K562 (cell line): ENCODE measurements at regions not wholly inside any gene's neighbourhood (a gene's known extent, or its start where the extent isn't known, plus 50 kb on each side); places are given as distances from the start of the nearest gene placed in this dataset.

Source experiments
- ATAC-seq: fragments of 200-7000 bp; cut with Tn5 transposase; 3 replicates; pipeline ENCODE4 v1.9.1; 2020; ENCODE audit warnings: moderate library complexity
- BruUV-seq: library from RNA; stranded (reverse); fragments of 400-500 nt; replicated peaks from 2 replicates; lab custom pipeline; 2021; lab: Mats Ljungman, UMichigan
- CTCF ChIA-PET: fragments of 300-600 bp; formaldehyde crosslinking; extraction: SDS; loops from one replicate; lab custom pipeline; 2021; ENCODE audit warnings: low intra/inter-chr PET ratio; lab: Yijun Ruan, JAX
- POLR2A ChIA-PET: fragments of 300-600, 350-650 bp; sonication (Branson Sonifier 250); formaldehyde crosslinking; extraction: SDS; loops from one replicate; lab custom pipeline; 2021; ENCODE audit warnings: antibody characterized with exemption, inconsistent platforms; lab: Yijun Ruan, JAX
- DNase-seq, 4 experiments: peaks; one replicate each; pipeline versions ENCODE4 v3.0.0 to v3.0.0-alpha.2; 2011 to 2018; ENCODE audit warnings: low spot score in 3 of 4, mixed read lengths in 3 of 4; ENCODE audit errors: extremely low read depth in 1 of 4
- FAIRE-seq: peaks from 2 replicates; lab custom pipeline; 2011; peaks lifted over from hg19 to GRCh38; lab: Jason Lieb, UNC
- H2AFZ ChIP-seq: 2 replicates; pipeline ENCODE4 v1.6.0; 2011; ENCODE audit warnings: low read depth, low read length, control low read depth, inconsistent platforms
- H3K27ac ChIP-seq: fragments of 200-600 bp; 3 replicates; pipeline ENCODE4 v1.8.0; 2011; ENCODE audit warnings: low read depth, mild to moderate bottlenecking, control low read depth, inconsistent platforms, low read length, moderate library complexity, mixed read lengths; ENCODE audit errors: extremely low read depth
- H3K27me3 ChIP-seq, 2 experiments: fragments of 300-600 bp in 1 of 2; 2 replicates in 1 of 2; 3 replicates in 1 of 2; pipeline versions ENCODE4 v1.6.0 to v1.8.0; 2011; ENCODE audit warnings: inconsistent platforms in 2 of 2, low read length in 2 of 2, mild to moderate bottlenecking in 1 of 2, mixed read lengths in 1 of 2, moderate library complexity in 1 of 2; ENCODE audit not compliant: control insufficient read depth in 2 of 2, insufficient read depth in 2 of 2
- H3K36me3 ChIP-seq: fragments of 300-600 bp; 3 replicates; pipeline ENCODE4 v1.8.0; 2011; ENCODE audit warnings: mild to moderate bottlenecking, low read length, inconsistent platforms; ENCODE audit not compliant: control insufficient read depth, insufficient read depth
- H3K4me1 ChIP-seq, 2 experiments: fragments of 200-600 bp in 1 of 2; replicated peaks in 1 of 2; 2 replicates in 1 of 2; 3 replicates in 1 of 2; pipeline versions ENCODE4 v1.5.1 to v1.8.0; 2011; ENCODE audit warnings: inconsistent platforms in 2 of 2, low read length in 2 of 2, mild to moderate bottlenecking in 1 of 2, mixed read lengths in 1 of 2, moderate library complexity in 1 of 2; ENCODE audit not compliant: control insufficient read depth in 2 of 2, insufficient read depth in 2 of 2
- H3K4me2 ChIP-seq: 2 replicates; pipeline ENCODE4 v1.6.1; 2011; ENCODE audit warnings: low read length, control low read depth, inconsistent platforms, mixed read lengths; ENCODE audit not compliant: insufficient read depth
- H3K4me3 ChIP-seq: fragments of 200-600 bp; sonication (generic), shearing (Covaris generic); 2 replicates; pipeline ENCODE4 v1.5.1; 2016; ENCODE audit warnings: control low read depth, inconsistent platforms
- H3K79me2 ChIP-seq: fragments of 200-600 bp; 3 replicates; pipeline ENCODE4 v1.8.0; 2011; ENCODE audit warnings: low read length, inconsistent platforms; ENCODE audit not compliant: control insufficient read depth, insufficient read depth
- H3K9ac ChIP-seq, 2 experiments: 2 replicates each; pipeline versions ENCODE4 v1.6.0 to v1.6.1; 2011; ENCODE audit warnings: low read depth in 2 of 2, low read length in 2 of 2, control low read depth in 1 of 2, inconsistent platforms in 1 of 2, mild to moderate bottlenecking in 1 of 2, mixed read lengths in 1 of 2; ENCODE audit not compliant: insufficient read depth in 1 of 2
- H3K9me1 ChIP-seq: one replicate; pipeline ENCODE4 v1.6.0; 2011; ENCODE audit warnings: inconsistent platforms, mild to moderate bottlenecking, low read length, moderate library complexity; ENCODE audit not compliant: control insufficient read depth, insufficient read depth
- H3K9me3 ChIP-seq: replicated peaks from 2 replicates; pipeline ENCODE4 v1.5.1; 2011; ENCODE audit warnings: low read depth, low read length, inconsistent platforms; ENCODE audit not compliant: control insufficient read depth, insufficient read depth
- H4K20me1 ChIP-seq: replicated peaks from 2 replicates; pipeline ENCODE4 v1.6.1; 2011; ENCODE audit warnings: low read length, inconsistent platforms, mixed read lengths; ENCODE audit not compliant: control insufficient read depth, insufficient read depth
- ARID3A ChIP-seq: IDR thresholded peaks from 2 replicates; pipeline ENCODE4 v1.6.1; 2012; ENCODE audit warnings: low read depth, low read length, improper control_type of control experiment, borderline replicate concordance
- CBFA2T3 ChIP-seq: fragments of 450-650 bp; IDR thresholded peaks from 2 replicates; pipeline ENCODE4 v1.6.1; 2017
- CXXC5 ChIP-seq: fragments of 250-450 bp; sonication (Bioruptor Pico); IDR thresholded peaks from 2 replicates; pipeline ENCODE4 v1.8.0; 2022; ENCODE audit warnings: inconsistent platforms, mild to moderate bottlenecking, moderate library complexity
- FOXM1 ChIP-seq, 2 experiments: fragments of 450-650 bp in 1 of 2; sonication (generic) in 1 of 2; formaldehyde crosslinking in 1 of 2; IDR thresholded peaks; 2 replicates each; pipeline versions ENCODE4 v1.6.1 to v1.9.0; 2017 to 2022; ENCODE audit warnings: low read depth in 2 of 2, mild to moderate bottlenecking in 2 of 2, missing genetic modification reagents in 1 of 2, moderate library complexity in 1 of 2
- SMAD1 ChIP-seq: fragments of 150-350 bp; IDR thresholded peaks from 2 replicates; pipeline ENCODE4 v1.6.1; 2014; ENCODE audit warnings: low read length, low read depth; ENCODE audit not compliant: partially characterized antibody
- XRCC5 ChIP-seq: fragments of 200-400 bp; formaldehyde crosslinking; IDR thresholded peaks from 2 replicates; pipeline ENCODE4 v1.6.1; 2017; ENCODE audit warnings: low read depth, mild to moderate bottlenecking, low read length
- ZBTB33 ChIP-seq: sonication (generic); formaldehyde crosslinking; IDR thresholded peaks from 2 replicates; pipeline ENCODE4 v1.8.1; 2023; ENCODE audit warnings: mild to moderate bottlenecking, missing genetic modification reagents
- ZNF639 ChIP-seq, 2 experiments: fragments of 200-800 bp in 1 of 2; sonication (Bioruptor generic) in 1 of 2; sonication (generic) in 1 of 2; formaldehyde crosslinking in 1 of 2; IDR thresholded peaks in 1 of 2; conservative IDR thresholded peaks in 1 of 2; 2 replicates each; pipeline versions ENCODE4 v1.5.0 to v1.6.1; 2016 to 2020; ENCODE audit warnings: missing compliant biosample characterization in 1 of 2, missing genetic modification characterization in 1 of 2, missing genetic modification reagents in 1 of 2
- ZSCAN29 ChIP-seq: fragments of 450-650 bp; IDR thresholded peaks from 2 replicates; pipeline ENCODE4 v1.6.1; 2017
- WGBS: fragments of 100-300 bp; shearing (Covaris generic); methylation state at CpG from one replicate; pipeline ENCODE4 v1.1.6; 2016; ENCODE audit warnings: low coverage, mixed read lengths; ENCODE audit not compliant: insufficient coverage; ENCODE audit errors: missing lambda C conversion rate; 5-methylcytosine and 5-hydroxymethylcytosine counted together
- in situ Hi-C: fragments of 300-500 bp; cut with MboI; formaldehyde crosslinking; loops from 4 replicates; pipeline ENCODE4 v1.15.0; 2018; ENCODE audit warnings: inconsistent platforms, mixed read lengths
- intact Hi-C: fragments of 100-400 bp; cut with micrococcal nuclease; formaldehyde crosslinking; loops from 2 replicates; pipeline ENCODE4 v1.14.2; 2022

GRCh38 chr1:178599087-178599486 is 86.2 kb downstream of the TEX35 start:
- Histone ChIP-seq H3K9ac (no peak overlapping the region), H3K4me2 (no peak overlapping the region)
- in situ Hi-C loops = no loop called here

GRCh38 chr1:178599745-178600144 is 86.8 kb downstream of the TEX35 start:
- no peak overlapping the region for H3K4me3 ChIP-seq
- 0 out of 2 replicates have a peak, but pooled peaks cover 4% of the 10 kb centered on the region for H4K20me1 ChIP-seq
- intact Hi-C loops = no loop called here
- H3K9me3 ChIP-seq = no peaks in the 10 kb centered on the region
- peaks cover 4 to 17% of the 10 kb centered on the region in 2 experiments; a peak in 4 of 5 replicates for H3K27me3 ChIP-seq
- FAIRE-seq = no peak
- WGBS = 0% methylated on average over 1 of the region's 1 CpG
- no peak for ATAC-seq
- ChIA-PET POLR2A (interaction anchor here (0.6 kb wide), 2 partner anchors 13 to 23 kb away, joined by 3 read pairs; no protein-coding TSS in a partner anchor), CTCF (no interaction called here)
- no peaks in the 10 kb centered on the region for H3K4me1 ChIP-seq
- no TSS peak for BruUV-seq
- no peaks in the 10 kb centered on the region for H3K36me3 ChIP-seq
- in situ Hi-C loops = no loop called here
- DNase-seq = no peak
- H3K9ac ChIP-seq = no peak overlapping the region
- no peak overlapping the region for H3K27ac ChIP-seq
- no peak overlapping the region for H3K4me2 ChIP-seq
- H3K9me1 ChIP-seq = no peaks in the 10 kb centered on the region
- H2AFZ ChIP-seq = no peak overlapping the region
- no peaks in the 10 kb centered on the region for H3K79me2 ChIP-seq
- TF ChIP-seq SMAD1 (no peak), CBFA2T3 (no peak), XRCC5 (no peak), ZBTB33 (CRISPR knock-in tag) (no peak), ARID3A (no peak), CXXC5 (CRISPR knock-in tag) (no peak)

More at GRCh38 chr1:178599087-178599486, 86.2 kb downstream of the TEX35 start:
- no peaks in the 10 kb centered on the region for H3K4me1 ChIP-seq
- FAIRE-seq (no peak), DNase-seq (no peak), ATAC-seq (no peak)
- TF ChIP-seq ZNF639 (CRISPR knock-in tag; conservative IDR thresholded peaks at IDR 0.05 in 1 of 2, IDR thresholded peaks at IDR 0.05 in 1 of 2) (no peak), ZSCAN29 (no peak), FOXM1 (IDR thresholded peaks at IDR 0.05; ENCODE audit: low read depth) (no peak), FOXM1 (CRISPR knock-in tag; IDR thresholded peaks at IDR 0.05; ENCODE audit: low read depth) (no peak)
- WGBS = 0% methylated on average over 4 of the region's 4 CpGs
- H3K27ac ChIP-seq = no peak overlapping the region
- no peak overlapping the region for H3K4me3 ChIP-seq
- peaks cover 6 to 12% of the 10 kb centered on the region in 2 experiments; a peak in 2 of 5 replicates for H3K27me3 ChIP-seq
- 0 out of 2 replicates have a peak, but pooled peaks cover 7% of the 10 kb centered on the region for H4K20me1 ChIP-seq
- no peaks in the 10 kb centered on the region for H3K9me3 ChIP-seq
- no TSS peak for BruUV-seq
- POLR2A ChIA-PET = interaction anchor here (0.6 kb wide), 1 partner anchor 23 kb away, joined by 3 read pairs; no protein-coding TSS in a partner anchor
- CTCF ChIA-PET = no interaction called here
- no peaks in the 10 kb centered on the region for H3K9me1 ChIP-seq
- intact Hi-C loops = no loop called here
- no peak overlapping the region for H2AFZ ChIP-seq
- H3K36me3 ChIP-seq = no peaks in the 10 kb centered on the region
- no peaks in the 10 kb centered on the region for H3K79me2 ChIP-seq
